SK-N-MC (cell line): ENCODE measurements at regions not wholly inside any gene's neighbourhood (a gene's known extent, or its start where the extent isn't known, plus 50 kb on each side); places are given as distances from the start of the nearest gene placed in this dataset.

Experiments
- EZH2 ChIP-seq: fragments of 200-600 bp; sonication (generic); IDR thresholded peaks from one replicate; pipeline ENCODE4 v1.6.1; 2017; ENCODE audit warnings: antibody characterized with exemption
- FOXP2 ChIP-seq: optimal IDR thresholded peaks from 2 replicates; pipeline ENCODE3; 2011; ENCODE audit warnings: mild to moderate bottlenecking, moderate library complexity; ENCODE audit not compliant: insufficient read depth; ENCODE audit errors: extremely low read length, control extremely low read depth
- POLR2AphosphoS5 ChIP-seq: IDR thresholded peaks from 2 replicates; pipeline ENCODE4 v1.6.1; 2012; ENCODE audit warnings: mild to moderate bottlenecking, low read depth, low read length, borderline replicate concordance

GRCh38 chr21:21690068-21690665 is 692.0 kb downstream of the NCAM2 start:
- TF ChIP-seq POLR2AphosphoS5: no peak
- TF ChIP-seq EZH2: no peak
- no peak for TF ChIP-seq FOXP2
